Gastrocnemius medialis (tissue), 4 donors: ENCODE measurements at regions not wholly inside any gene's neighbourhood (a gene's known extent, or its start where the extent isn't known, plus 50 kb on each side); places are given as distances from the start of the nearest gene placed in this dataset.

ENCODE experiments used
- ATAC-seq, 2 donors: fragments of 150-250 bp; one replicate each; pipeline ENCODE4 v1.9.1; 2016
- DNase-seq, 2 donors: peaks; one replicate each; pipeline ENCODE4 v3.0.0-alpha.2; 2019
- H3K27ac ChIP-seq, 4 donors: fragments of 200-600 bp; sonication (generic); 1 replicate in 1 of 4; 2 replicates in 3 of 4; pipeline ENCODE4 v1.5.1; 2016 to 2018; ENCODE audit warnings: mild to moderate bottlenecking in 2 of 4, moderate library complexity in 1 of 4
- H3K27me3 ChIP-seq, 3 donors: fragments of 200-600 bp; sonication (generic) in 2 of 3; 1 replicate in 1 of 3; 2 replicates in 2 of 3; pipeline versions ENCODE4 v1.5.1 to v1.6.0; 2016 to 2019; ENCODE audit warnings: mild to moderate bottlenecking in 1 of 3, moderate library complexity in 1 of 3
- H3K36me3 ChIP-seq, 2 donors: fragments of 200-600 bp; sonication (generic) in 1 of 2; one replicate each; pipeline ENCODE4 v1.5.1; 2017 to 2018
- H3K4me1 ChIP-seq, 2 donors: fragments of 200-600 bp; sonication (generic) in 1 of 2; one replicate each; pipeline ENCODE4 v1.5.1; 2016 to 2017; ENCODE audit warnings: mild to moderate bottlenecking in 2 of 2
- H3K4me3 ChIP-seq, 4 donors: fragments of 200-600 bp; sonication (generic) in 3 of 4; 1 replicate in 1 of 4; 2 replicates in 3 of 4; pipeline ENCODE4 v1.5.1; 2016 to 2019; ENCODE audit warnings: mild to moderate bottlenecking in 2 of 4
- H3K9me3 ChIP-seq, 3 donors: fragments of 200-600 bp; sonication (generic) in 2 of 3; 1 replicate in 1 of 3; 2 replicates in 2 of 3; pipeline ENCODE4 v1.5.1; 2016 to 2019
- POLR2A ChIP-seq, 2 donors: fragments of 450-650 bp; IDR thresholded peaks; one replicate each; pipeline ENCODE4 v1.6.1; 2017; ENCODE audit warnings: antibody characterized with exemption in 2 of 2, mild to moderate bottlenecking in 2 of 2, moderate library complexity in 2 of 2
- in situ Hi-C, 4 donors: fragments of 200-750 bp; cut with MboI; loops; one replicate each; pipeline versions ENCODE4 v1.15.0 to v1.8.0; 2017; ENCODE audit warnings: low sequenced_read_pairs in 4 of 4
- intact Hi-C: fragments of 100-400 bp; cut with DNase I; formaldehyde crosslinking; loops from one replicate; pipeline ENCODE4 v1.15.1; 2023; ENCODE audit warnings: low total_unique reads
- TF ChIP-seq, protein P1 (sequence below), 5 experiments: fragments of 450-650 bp in 3 of 5; fragments of 200-600 bp in 2 of 5; sonication (generic) in 2 of 5; IDR thresholded peaks in 4 of 5; conservative IDR thresholded peaks in 1 of 5; 1 replicate in 4 of 5; 2 replicates in 1 of 5; pipeline ENCODE4 v1.5.1; 2016 to 2019; ENCODE audit warnings: antibody characterized with exemption in 5 of 5, mild to moderate bottlenecking in 3 of 5, moderate library complexity in 3 of 5

DNA sequence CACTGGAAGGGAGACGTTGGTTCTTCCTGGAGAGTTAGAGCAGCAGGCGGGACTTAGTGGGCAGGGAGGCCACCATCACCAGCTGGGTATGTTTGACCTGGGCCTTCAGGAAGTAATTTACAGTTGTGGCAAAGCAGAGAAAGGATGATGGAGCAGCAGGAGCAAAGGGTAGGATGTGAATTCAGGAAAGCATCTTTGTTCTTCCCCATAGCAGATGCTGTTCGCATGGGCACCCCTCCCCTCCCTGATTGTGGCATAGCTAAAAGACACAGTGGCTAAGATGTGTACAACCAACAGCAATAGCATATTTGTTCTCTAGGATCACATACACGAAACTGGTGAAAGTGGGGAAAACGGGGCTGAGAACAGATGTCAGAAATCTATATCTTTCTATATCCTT, 56.3 kb upstream of the ITPRID1 start:
- H3K36me3 ChIP-seq: no peaks in the 10 kb centered on the region
- DNase-seq (no peak), ATAC-seq (no peak)
- no peak overlapping the region for H3K27ac ChIP-seq
- H3K9me3 ChIP-seq: no peaks in the 10 kb centered on the region
- H3K27me3 ChIP-seq: no peaks in the 10 kb centered on the region
- intact Hi-C loops: no loop called here
- no peak overlapping the region for H3K4me3 ChIP-seq
- no peak for TF ChIP-seq POLR2A (IDR thresholded peaks at IDR 0.05)
- in situ Hi-C loops: no loop called here
- no peaks in the 10 kb centered on the region for H3K4me1 ChIP-seq

DNA sequence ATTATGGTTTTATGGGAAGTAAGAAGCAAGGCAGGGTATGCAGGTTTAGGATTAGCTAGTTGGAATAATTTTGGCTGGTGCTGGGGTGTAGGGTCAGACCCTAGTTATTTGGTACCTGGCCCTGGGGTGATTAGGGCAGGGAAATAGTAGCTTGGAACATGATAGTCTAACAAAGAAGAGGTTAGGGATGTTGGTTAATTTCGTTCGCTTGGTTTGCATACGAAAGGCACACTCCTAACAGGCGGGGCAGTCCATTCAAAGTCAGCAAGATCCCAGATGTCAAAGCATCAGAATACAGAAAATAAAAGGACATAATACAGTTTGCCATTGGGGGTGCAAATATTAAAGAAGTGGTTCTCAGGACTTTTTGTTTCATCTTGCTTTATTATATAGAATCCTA, 55.7 kb upstream of the ITPRID1 start:
- Histone ChIP-seq H3K27me3 (no peaks in the 10 kb centered on the region), H3K27ac (no peak overlapping the region), H3K4me3 (no peak overlapping the region), H3K9me3 (no peaks in the 10 kb centered on the region), H3K36me3 (no peaks in the 10 kb centered on the region), H3K4me1 (no peaks in the 10 kb centered on the region)
- TF ChIP-seq POLR2A (IDR thresholded peaks at IDR 0.05): no peak
- TF ChIP-seq, protein P1, sequence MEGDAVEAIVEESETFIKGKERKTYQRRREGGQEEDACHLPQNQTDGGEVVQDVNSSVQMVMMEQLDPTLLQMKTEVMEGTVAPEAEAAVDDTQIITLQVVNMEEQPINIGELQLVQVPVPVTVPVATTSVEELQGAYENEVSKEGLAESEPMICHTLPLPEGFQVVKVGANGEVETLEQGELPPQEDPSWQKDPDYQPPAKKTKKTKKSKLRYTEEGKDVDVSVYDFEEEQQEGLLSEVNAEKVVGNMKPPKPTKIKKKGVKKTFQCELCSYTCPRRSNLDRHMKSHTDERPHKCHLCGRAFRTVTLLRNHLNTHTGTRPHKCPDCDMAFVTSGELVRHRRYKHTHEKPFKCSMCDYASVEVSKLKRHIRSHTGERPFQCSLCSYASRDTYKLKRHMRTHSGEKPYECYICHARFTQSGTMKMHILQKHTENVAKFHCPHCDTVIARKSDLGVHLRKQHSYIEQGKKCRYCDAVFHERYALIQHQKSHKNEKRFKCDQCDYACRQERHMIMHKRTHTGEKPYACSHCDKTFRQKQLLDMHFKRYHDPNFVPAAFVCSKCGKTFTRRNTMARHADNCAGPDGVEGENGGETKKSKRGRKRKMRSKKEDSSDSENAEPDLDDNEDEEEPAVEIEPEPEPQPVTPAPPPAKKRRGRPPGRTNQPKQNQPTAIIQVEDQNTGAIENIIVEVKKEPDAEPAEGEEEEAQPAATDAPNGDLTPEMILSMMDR (IDR thresholded peaks at IDR 0.05 in 4 of 5, conservative IDR thresholded peaks at IDR 0.05 in 1 of 5): no peak
- in situ Hi-C loops: no loop called here
- ATAC-seq (no peak), DNase-seq (no peak)
- intact Hi-C loops: no loop called here

DNA sequence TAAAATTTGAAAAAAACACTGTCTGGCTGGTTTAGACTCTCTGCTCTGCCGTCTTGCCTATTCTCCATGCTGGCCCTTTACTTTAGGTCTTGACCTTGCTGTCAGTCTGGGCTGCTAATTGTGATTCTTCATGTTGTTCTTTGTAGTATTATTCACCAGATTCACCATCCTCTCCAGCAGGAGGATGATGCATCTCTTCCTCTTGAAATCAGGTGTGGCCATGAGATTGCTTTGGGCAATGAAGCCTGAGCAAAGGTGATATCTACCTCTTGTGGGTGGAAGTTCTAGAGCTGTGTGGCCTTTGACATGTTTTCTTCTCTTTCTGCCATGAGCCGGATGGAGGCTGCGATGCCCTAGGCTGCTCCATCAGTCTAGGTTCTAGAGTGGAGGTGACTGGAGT, 51.3 kb upstream of the ITPRID1 start:
- no peak for DNase-seq
- Histone ChIP-seq H3K36me3 (no peaks in the 10 kb centered on the region), H3K4me3 (no peak overlapping the region), H3K9me3 (no peaks in the 10 kb centered on the region), H3K27ac (no peak overlapping the region), H3K27me3 (no peaks in the 10 kb centered on the region), H3K4me1 (no peaks in the 10 kb centered on the region)
- no peak for ATAC-seq
- no peak for TF ChIP-seq POLR2A (IDR thresholded peaks at IDR 0.05)
- TF ChIP-seq, protein P1 (IDR thresholded peaks at IDR 0.05 in 4 of 5, conservative IDR thresholded peaks at IDR 0.05 in 1 of 5): no peak
- in situ Hi-C loops: no loop called here
- intact Hi-C loops: no loop called here
